KMS-11 (cell line): ENCODE measurements at regions not wholly inside any gene's neighbourhood (a gene's known extent, or its start where the extent isn't known, plus 50 kb on each side); places are given as distances from the start of the nearest gene placed in this dataset.
"Not testable (repeated sequence)": the region's sequence is repeated elsewhere in the genome, so short reads cannot be mapped to it uniquely, and the experiment has no call there.

Source experiments
- H2AFZ ChIP-seq: fragments of 200-600 bp; sonication (generic); 2 replicates; pipeline ENCODE4 v1.6.1; 2016; ENCODE audit warnings: antibody characterized with exemption, mixed run types, low read depth
- H3K27ac ChIP-seq: fragments of 200-600 bp; sonication (generic); 2 replicates; pipeline ENCODE4 v1.6.1; 2016; ENCODE audit warnings: mild to moderate bottlenecking, mixed run types
- H3K27me3 ChIP-seq: fragments of 200-600 bp; sonication (generic); 2 replicates; pipeline ENCODE4 v1.6.1; 2017; ENCODE audit warnings: mild to moderate bottlenecking, low read depth, mixed run types, moderate library complexity; ENCODE audit not compliant: insufficient read depth
- H3K36me3 ChIP-seq: fragments of 200-600 bp; sonication (generic); 2 replicates; pipeline ENCODE4 v1.6.1; 2017; ENCODE audit warnings: mild to moderate bottlenecking, mixed run types; ENCODE audit not compliant: insufficient read depth
- H3K4me1 ChIP-seq: fragments of 200-600 bp; sonication (generic); 2 replicates; pipeline ENCODE4 v1.6.1; 2016; ENCODE audit warnings: mild to moderate bottlenecking, low read depth, mixed run types; ENCODE audit not compliant: poor library complexity, severe bottlenecking
- H3K4me2 ChIP-seq: fragments of 200-600 bp; sonication (generic); 2 replicates; pipeline ENCODE4 v1.7.0; 2016; ENCODE audit warnings: mild to moderate bottlenecking, mixed run types
- H3K4me3 ChIP-seq: fragments of 200-600 bp; sonication (generic); IDR thresholded peaks from 2 replicates; pipeline ENCODE4 v1.6.1; 2017; ENCODE audit warnings: low read depth, low read length, mixed read lengths; ENCODE audit not compliant: insufficient read depth
- H3K79me2 ChIP-seq: fragments of 200-600 bp; sonication (generic); 2 replicates; pipeline ENCODE4 v1.6.1; 2016; ENCODE audit warnings: low read depth, mixed run types; ENCODE audit not compliant: insufficient read depth
- H3K9ac ChIP-seq: fragments of 200-600 bp; sonication (generic); 2 replicates; pipeline ENCODE4 v1.6.1; 2016; ENCODE audit warnings: mild to moderate bottlenecking, mixed run types
- H4K20me1 ChIP-seq: fragments of 200-600 bp; sonication (generic); 2 replicates; pipeline ENCODE4 v1.6.1; 2016; ENCODE audit warnings: mild to moderate bottlenecking, mixed run types; ENCODE audit not compliant: insufficient read depth
- TF ChIP-seq, protein P1 (sequence below): fragments of 200-600 bp; sonication (generic); conservative IDR thresholded peaks from 2 replicates; pipeline ENCODE4 v1.6.1; 2017; ENCODE audit warnings: low read depth, mild to moderate bottlenecking, antibody characterized with exemption, low read length, moderate library complexity, mixed read lengths

DNA sequence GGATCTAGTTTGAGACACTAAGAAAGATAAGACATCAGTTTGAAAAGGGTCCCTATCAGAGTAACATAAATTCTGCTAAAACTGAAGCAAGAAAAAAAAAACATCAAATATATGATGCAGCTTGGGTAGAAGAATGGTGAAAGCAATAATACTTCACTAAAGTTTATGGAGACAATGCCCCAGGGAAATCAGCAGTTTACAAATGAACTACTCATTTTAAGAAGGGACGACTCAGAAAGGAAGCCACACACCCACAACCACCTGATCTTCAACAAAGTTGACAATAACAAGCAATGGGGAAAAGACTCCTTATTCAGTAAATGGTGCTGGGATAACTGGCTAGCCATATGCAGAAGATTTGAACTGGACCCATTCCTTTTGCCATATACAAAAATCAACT is 143.5 kb downstream of the TPBG start:
- H3K27me3 ChIP-seq = no peaks in the 10 kb centered on the region
- H3K27ac ChIP-seq = no peak overlapping the region
- H2AFZ ChIP-seq = no peak overlapping the region
- H3K4me2 ChIP-seq = no peak overlapping the region
- no peaks in the 10 kb centered on the region for H3K4me1 ChIP-seq
- TF ChIP-seq, protein P1, sequence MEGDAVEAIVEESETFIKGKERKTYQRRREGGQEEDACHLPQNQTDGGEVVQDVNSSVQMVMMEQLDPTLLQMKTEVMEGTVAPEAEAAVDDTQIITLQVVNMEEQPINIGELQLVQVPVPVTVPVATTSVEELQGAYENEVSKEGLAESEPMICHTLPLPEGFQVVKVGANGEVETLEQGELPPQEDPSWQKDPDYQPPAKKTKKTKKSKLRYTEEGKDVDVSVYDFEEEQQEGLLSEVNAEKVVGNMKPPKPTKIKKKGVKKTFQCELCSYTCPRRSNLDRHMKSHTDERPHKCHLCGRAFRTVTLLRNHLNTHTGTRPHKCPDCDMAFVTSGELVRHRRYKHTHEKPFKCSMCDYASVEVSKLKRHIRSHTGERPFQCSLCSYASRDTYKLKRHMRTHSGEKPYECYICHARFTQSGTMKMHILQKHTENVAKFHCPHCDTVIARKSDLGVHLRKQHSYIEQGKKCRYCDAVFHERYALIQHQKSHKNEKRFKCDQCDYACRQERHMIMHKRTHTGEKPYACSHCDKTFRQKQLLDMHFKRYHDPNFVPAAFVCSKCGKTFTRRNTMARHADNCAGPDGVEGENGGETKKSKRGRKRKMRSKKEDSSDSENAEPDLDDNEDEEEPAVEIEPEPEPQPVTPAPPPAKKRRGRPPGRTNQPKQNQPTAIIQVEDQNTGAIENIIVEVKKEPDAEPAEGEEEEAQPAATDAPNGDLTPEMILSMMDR = no peak
- no peak overlapping the region for H3K9ac ChIP-seq
- H3K36me3 ChIP-seq = no peaks in the 10 kb centered on the region
- H3K79me2 ChIP-seq = no peaks in the 10 kb centered on the region
- no peaks in the 10 kb centered on the region for H4K20me1 ChIP-seq
- no peak overlapping the region for H3K4me3 ChIP-seq

DNA sequence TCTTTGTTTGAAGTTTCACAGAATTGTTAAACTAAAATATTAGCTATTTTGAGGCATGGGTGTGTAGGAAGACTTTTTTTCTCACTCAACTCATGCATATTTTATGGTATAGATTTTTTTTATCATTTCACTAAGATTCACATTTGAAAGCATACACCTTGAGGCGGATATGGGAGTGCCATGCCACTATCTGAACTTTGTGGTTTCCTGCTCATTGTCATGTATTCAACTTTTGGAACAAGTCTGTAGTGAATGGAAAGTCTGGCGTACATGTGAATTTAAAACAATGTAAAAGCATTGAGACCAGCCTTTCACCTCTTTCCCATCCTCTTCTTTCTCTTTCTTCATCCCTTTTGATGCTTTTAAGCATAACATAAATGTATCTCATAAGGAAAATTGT is 147.9 kb downstream of the TPBG start:
- H3K4me1 ChIP-seq = no peaks in the 10 kb centered on the region
- TF ChIP-seq, protein P1 = no peak
- H3K79me2 ChIP-seq = no peaks in the 10 kb centered on the region
- no peak overlapping the region for H3K9ac ChIP-seq
- no peaks in the 10 kb centered on the region for H3K27me3 ChIP-seq
- no peak overlapping the region for H3K27ac ChIP-seq
- no peaks in the 10 kb centered on the region for H3K36me3 ChIP-seq
- no peak overlapping the region for H3K4me3 ChIP-seq
- no peak overlapping the region for H3K4me2 ChIP-seq
- no peaks in the 10 kb centered on the region for H4K20me1 ChIP-seq
- no peak overlapping the region for H2AFZ ChIP-seq

DNA sequence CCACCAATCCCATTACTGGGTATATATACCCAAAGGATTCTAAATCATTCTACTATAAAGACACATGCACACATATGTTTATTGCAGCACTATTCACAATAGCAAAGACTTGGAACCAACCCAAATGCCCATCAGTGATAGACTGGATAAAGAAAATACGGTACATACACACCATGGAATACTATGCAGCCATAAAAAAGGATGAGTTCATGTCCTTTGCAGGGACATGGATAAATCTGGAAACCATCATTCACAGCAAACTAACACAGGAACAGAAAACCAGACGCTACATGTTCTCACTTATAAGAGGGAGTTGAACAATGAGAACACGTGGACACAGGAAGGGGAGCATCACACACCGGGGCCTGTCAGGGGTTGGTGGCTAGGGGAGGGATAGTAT is 154.3 kb downstream of the TPBG start:
- H4K20me1 ChIP-seq, H3K27ac ChIP-seq, H3K79me2 ChIP-seq, H3K4me1 ChIP-seq, H2AFZ ChIP-seq, H3K4me2 ChIP-seq, H3K36me3 ChIP-seq, H3K27me3 ChIP-seq, H3K4me3 ChIP-seq, H3K9ac ChIP-seq: not testable (repeated sequence)

DNA sequence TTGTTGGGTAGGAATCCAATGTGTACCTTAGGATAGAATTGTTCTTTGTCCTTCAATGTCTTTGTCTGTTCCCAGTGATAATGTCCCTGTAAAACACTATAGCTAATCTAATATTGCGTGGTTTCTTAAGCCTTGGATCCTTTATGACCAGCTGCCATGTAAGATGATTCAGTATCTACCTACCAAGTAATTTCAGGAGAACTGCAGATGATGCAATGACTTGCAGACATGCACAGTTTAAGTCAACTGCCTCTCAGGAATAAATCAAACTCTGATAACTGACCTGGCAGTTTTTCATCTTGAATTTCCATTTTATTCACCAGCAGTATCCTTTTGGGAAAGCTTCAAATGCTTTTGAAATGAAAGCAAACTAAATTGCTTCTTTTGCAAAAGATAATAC is 157.8 kb downstream of the TPBG start:
- Histone ChIP-seq H3K79me2 (no peaks in the 10 kb centered on the region), H3K27me3 (no peaks in the 10 kb centered on the region), H3K4me2 (no peak overlapping the region), H3K36me3 (no peaks in the 10 kb centered on the region), H3K9ac (no peak overlapping the region), H4K20me1 (no peaks in the 10 kb centered on the region), H3K4me1 (no peaks in the 10 kb centered on the region), H2AFZ (no peak overlapping the region), H3K4me3 (no peak overlapping the region), H3K27ac (no peak overlapping the region)
- TF ChIP-seq, protein P1 = no peak

DNA sequence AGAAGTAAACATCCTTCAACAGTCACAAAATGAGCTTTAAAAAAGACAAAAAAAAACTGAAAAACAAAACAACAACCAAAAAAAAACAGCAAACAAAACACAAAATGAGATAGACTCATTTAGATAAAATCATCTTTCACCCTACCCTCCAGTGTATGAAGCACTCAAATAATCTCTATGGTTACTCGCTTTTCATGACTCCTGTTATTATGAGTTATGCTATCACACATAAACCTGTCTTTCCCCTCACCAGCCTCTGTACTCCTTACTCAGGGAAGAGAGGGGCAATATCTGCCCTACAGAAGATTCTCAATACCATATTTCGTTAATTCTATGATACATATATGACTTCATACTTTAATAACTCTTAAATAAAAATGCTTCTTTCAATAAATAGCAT is 158.2 kb downstream of the TPBG start:
- TF ChIP-seq, protein P1 = no peak
- no peak overlapping the region for H3K9ac ChIP-seq
- no peak overlapping the region for H2AFZ ChIP-seq
- H3K36me3 ChIP-seq = no peaks in the 10 kb centered on the region
- no peaks in the 10 kb centered on the region for H3K4me1 ChIP-seq
- no peak overlapping the region for H3K4me2 ChIP-seq
- H4K20me1 ChIP-seq = no peaks in the 10 kb centered on the region
- H3K27ac ChIP-seq = no peak overlapping the region
- no peak overlapping the region for H3K4me3 ChIP-seq
- no peaks in the 10 kb centered on the region for H3K27me3 ChIP-seq
- H3K79me2 ChIP-seq = no peaks in the 10 kb centered on the region
